Hindlimb muscle (tissue), 1 donor: ENCODE measurements at regions not wholly inside any gene's neighbourhood (a gene's known extent, or its start where the extent isn't known, plus 50 kb on each side); places are given as distances from the start of the nearest gene placed in this dataset.

Source experiments
- DNase-seq: peaks from one replicate; pipeline ENCODE4 v3.0.0-alpha.2; 2013

DNA sequence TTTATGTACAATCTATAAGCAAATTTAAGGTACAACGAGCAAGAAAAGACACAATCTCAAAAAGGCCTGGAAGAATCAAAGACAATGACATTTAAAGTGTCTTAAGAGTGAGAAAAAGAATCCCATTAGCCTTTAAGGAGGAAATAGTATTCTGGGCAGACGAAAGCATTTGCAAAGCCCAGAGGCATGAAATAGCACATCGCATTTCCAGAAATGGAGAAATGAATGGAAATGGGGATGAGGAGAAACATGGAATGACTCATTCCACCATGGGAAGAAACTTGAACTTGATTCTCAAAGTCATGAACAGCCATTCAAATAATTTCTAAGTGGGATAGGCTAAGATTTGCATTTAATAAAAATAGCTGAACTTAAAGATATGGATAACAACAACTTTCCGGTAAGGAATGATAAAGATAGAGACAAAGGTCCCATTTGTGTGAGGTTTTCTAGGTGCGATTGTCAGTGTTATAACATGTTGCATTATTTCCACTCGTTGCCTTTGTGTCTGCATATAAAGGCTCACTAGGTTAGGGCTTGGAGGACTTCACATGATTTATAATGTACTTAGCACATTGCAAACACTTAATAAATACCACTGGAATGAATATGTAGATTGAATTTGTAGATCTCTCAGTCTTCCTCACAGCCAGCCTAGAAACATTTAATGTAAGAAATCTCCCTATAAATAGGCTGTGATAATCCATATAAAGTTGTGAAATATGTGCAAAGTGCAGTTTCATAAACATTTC is 310.3 kb upstream of the KLF6 start:
- no peak for DNase-seq

DNA sequence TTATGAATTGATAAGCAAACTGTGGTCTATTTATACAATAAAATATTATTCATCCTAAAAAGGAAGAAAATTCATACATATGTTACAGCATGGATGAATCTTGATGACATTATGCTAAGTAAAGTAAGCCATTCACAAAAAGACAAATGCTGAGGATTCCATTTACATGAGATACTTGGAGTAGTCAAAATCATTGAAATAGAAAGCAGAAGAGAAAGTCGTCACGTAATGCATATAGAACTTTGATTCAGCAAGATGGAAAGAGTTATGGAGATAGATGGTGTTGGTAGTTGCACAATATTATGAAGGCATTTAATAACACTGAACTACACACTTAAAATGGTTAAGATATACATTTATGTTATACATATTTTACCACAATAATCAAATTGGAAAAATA is 309.7 kb upstream of the KLF6 start:
- no peak for DNase-seq

DNA sequence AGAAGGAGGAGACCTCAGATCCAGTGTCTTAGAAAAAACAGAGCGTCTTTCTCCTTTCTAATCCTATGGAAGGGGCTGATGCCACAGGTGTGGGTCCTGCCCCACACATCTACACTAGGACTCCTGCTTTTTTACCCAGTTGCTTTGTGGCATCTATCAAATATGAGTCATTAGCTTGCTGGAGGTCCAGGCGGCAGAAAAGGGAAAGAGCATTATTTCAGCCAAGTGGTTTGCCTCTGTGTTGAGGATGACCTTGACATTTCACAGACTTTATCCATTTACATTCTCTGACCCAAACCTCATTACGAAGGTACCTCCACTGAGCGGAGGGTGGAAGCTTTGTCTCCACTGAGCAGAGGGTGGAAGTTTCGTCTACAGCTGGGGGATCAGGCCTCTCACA is 308.4 kb upstream of the KLF6 start:
- no peak for DNase-seq

DNA sequence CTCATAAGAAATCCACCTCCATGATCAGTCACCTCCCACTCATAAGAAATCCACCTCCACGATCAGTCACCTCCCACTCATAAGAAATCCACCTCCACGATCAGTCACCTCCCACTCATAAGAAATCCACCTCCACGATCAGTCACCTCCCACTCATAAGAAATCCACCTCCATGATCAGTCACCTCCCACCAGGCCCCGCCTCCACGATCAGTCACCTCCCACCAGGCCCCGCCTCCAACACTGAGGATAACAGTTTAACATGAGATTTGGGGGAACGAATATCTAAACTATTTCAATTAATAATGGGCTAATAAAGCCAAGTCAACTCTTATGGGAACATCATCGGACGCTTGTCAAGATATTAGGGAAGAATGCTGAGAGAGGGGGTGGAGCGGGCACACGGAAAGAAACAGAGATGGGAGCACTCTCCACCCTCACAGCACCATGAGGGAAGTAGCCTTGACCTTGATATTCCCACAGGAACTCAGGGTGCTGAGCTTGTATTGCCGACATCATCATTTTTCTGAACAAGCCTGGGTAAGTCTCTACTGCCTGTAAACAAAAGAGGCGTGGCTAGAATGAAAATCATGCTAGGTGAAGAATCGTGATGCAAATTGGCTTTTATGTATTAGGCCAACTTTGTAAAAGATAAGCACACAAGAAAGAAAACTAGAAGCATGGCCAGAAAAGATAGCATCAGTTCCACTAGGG is 303.5 kb upstream of the KLF6 start:
- no peak for DNase-seq

DNA sequence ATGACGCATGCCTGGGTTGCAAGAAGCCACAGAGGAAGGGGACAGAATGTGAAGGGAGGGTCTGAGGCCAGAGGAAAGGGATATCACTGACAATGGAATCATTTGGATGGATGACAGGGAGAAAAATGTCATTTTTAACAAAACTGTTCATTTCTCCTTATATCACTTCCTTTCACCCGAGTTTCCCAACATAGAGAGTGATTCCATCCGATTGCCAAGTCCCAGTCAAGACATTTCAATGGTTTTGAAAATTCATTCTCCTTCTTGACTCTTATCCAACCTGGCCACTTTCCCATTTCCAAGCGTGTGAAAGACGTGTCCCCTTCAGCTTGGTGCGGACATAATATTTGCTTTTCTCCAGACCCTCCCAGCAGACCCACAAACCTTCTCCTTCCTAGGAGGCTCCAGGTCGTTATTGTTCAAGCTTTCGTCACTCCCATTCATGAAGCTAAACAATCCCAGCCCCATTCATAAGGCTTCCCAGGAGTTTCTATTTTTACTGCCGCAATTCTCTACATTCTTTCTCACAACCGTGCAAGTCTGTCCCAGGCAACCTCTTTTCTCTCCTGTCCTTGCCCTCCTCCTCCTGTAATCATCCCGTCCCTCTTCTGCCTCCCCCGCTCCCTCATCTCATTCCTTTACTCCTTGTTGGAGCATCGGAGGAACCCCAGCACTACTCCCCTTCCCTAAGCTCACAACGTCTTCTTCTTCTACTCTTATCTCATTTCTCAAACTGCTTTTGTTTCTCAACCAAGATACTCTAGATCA is 301.3 kb upstream of the KLF6 start:
- DNase-seq = no peak

DNA sequence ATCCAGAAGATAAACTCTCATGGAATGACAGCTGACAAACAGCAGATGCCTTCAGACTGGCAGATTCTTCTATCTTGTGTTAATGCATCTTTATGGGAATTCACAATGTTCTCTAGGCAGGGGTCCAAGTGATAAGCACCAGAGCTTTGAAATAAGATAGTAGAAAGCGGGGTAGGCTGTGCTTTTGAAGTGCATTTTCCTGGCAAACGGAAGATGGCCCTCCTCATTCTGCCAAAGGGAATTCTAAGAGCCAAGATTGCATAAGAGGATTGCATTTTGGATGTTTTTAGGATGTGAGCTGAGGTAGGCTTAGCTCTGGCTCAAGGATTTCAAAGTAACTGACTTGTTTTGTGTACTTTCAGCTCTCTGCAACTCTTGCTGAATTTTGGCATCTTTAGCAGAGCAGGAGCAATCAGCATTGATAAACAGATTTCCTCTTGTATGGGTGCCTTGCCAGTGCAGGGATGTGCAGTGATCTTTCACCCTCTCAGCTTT is 298.5 kb upstream of the KLF6 start:
- no peak for DNase-seq

DNA sequence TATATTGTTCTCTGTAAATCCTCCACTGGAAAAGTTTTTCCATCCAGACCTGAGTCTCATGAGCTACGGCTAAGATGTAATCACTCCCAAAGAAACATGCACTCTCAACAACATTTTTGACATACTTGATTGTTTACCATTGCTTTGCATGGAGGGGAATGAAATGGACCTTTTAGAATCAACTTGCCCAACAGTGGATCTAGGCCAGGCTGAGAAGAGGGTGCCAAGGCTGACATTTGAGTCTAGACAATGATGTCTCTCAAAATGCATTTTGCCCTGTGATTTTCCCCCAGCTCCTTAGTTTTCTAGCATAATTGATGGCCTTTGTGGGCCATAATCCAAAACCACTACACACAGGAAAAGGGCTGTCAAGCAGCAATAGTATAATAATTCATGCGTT is 297.9 kb upstream of the KLF6 start:
- no peak for DNase-seq

DNA sequence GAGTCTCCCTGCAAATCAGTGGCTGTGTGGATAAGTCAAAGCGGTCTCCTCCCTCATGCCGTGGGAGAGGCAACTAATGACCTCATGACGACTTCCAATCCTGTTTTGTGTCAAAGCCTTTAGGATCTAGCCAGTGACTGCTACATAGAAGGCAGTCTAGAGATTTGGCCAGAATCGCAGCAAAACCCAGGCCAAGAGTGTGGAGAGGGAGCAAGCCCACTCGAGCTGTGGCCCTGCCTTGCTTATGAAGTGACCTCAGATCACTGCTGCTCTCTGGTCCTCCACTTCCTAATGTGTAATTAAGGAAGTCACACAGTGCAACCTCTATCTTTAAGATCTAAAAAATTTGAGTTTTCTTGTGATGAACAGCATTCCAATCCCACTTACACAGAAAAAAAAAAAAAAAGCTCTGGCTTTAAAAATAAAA is 296.7 kb upstream of the KLF6 start:
- DNase-seq = peak; percentile 57

DNA sequence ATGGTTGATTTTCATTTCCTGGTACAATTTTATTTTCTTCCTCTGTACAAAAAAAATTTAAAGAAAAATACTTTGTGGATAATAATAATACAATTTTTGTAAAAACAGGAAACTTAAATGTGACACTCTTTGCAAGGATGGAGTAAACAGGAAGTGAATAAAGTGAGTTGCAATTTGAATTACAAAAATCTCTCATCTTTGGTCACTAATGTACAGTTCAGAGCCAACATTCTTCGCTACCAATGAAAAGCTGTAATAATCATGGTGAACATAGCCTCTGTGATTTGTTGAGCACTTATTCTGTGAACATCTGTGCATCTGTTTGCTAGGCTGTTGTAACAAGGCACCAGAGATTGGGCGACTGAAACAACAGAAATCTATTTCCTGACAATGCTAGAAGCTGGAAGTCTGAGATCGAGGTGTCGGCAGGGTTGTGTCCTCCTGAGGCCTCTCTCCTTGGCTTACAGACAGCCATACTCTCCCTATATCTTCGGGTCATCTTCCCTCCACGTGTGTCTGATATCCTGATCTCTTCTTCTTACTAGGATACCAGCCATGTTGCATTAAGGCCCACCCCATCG is 295.3 kb upstream of the KLF6 start:
- DNase-seq = no peak

DNA sequence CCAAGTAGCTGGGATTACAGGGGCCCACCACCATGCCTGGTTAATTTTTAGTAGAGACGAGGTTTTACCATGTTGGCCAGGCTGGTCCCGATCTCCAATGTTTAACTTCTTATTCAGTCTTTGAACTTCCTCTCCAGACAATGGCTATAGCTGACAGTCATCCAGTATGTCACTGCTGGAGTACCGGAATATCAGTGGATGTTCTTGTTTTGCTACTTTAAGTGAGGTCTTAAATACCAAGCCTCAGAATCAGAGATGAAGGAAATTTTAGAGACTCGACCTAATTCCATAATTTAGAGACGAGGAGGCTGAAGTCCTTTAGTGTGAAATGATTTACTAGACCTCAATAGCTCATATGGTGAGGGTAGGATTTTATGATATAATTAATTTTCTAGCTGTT is 294.8 kb upstream of the KLF6 start:
- no peak for DNase-seq

DNA sequence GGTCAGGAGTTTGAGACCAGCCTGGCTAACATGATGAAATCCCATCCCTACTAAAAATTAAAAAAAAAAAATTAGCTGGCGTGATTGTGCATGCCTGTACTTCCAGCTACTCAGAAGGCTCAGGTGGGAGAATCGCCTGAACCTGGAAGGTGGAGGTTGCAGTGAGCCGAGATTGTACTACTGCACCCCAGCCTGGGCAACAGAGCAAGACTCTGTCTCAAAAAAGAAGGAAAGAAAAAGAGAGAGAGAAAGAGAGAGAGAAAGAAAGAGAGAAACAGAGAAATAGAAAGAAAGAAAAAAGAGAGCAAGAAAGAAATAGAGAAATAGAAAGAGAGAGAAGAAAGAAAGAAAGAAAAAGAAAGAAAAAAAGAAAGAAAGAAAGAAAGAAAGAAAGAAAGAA is 292.8 kb upstream of the KLF6 start:
- no peak for DNase-seq

DNA sequence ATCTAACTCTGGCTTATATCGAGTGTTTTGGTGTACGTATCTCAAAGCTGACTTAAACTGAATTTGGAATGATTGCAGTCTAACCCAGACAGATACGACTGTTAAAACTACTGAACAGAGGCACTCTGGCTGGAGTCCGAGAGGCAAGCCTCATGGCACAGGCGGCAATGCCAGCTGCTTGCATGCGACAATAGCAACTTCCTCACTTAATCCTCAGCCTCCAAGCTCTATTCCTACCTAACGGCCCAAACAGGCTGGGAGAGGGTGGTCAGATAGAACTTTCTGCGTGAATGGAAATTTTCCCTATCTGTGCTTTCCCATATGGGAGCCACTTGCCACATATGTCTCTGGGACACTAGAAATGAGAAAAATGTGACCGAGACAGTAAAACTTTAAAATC is 292.0 kb upstream of the KLF6 start:
- no peak for DNase-seq

DNA sequence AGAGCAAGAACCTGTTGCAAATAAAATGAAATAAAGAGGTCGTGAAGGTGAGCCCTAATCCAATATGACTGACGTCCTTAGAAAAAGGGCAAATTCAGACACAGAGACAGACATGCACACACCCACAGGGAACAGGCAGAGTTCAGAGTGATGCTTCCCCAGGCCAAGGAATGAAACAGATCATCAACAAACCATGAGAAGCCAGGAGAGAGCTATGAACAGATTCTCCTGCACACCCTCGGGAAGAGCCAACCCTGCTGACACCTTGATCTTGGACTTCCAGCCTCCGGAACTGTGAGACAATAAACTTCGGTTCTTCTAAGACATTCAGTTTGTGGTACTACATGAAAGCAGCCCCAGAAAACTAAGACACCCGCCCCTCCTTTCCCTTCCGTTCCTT is 290.4 kb upstream of the KLF6 start:
- DNase-seq = no peak

DNA sequence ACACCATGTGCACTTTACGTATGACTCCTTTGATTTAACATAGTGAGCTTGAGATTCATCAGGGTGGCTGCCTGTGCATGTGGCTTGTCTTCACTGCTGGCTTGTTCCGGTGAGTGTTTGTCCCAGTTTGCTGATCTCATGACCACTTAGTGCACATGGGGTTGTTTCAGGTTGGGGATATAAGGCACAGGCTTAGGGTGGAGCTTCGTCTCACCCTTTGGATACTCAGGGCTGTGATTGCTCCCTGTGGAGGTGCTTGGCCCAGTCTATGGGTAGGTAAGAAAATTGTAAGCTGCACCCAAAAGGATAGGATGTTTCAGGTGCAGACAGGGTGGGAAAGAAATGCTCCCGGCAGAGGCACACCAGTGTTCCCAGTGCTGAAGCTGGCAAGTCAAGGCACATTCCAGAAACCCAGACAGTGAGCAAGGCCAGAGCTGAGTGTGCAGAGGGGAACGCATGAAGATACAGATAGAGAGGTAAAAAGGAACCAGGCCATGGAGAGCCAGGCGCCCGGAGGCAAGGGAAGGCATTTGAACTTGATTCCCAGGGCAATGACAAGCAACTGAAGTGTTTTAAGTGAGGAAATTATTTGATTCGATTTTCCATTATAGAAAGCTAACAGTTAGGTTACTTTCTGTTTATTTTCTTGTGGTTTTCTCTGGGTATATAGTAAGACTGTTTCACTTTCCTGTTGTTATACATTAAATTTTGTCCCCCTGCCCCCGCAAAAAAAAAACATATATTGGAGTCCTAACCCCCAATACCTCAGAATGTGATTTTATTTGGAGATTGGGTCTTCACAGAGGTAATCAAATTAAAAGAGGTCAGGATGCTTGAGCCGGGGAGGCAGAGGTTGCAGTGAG is 289.8 kb upstream of the KLF6 start:
- DNase-seq = no peak

DNA sequence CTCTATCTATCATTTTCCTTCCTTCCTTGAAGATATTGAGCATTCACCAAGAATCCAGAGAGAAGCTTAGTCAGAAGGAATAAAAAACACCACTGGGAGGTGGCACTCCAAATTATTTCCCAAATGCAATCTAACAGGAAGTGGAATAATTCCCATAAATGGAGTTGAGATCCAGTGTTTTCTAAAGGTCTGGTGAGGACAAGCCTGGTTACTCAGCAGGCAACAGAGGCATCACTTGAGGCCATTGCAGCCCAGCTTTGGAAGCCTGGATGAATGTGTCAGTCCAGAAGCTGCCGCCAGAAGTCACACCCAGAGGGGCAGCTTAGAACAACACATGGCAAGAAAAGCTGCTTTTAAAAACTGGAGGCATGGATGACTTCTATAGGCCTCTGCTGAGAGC is 288.9 kb upstream of the KLF6 start:
- DNase-seq = no peak

DNA sequence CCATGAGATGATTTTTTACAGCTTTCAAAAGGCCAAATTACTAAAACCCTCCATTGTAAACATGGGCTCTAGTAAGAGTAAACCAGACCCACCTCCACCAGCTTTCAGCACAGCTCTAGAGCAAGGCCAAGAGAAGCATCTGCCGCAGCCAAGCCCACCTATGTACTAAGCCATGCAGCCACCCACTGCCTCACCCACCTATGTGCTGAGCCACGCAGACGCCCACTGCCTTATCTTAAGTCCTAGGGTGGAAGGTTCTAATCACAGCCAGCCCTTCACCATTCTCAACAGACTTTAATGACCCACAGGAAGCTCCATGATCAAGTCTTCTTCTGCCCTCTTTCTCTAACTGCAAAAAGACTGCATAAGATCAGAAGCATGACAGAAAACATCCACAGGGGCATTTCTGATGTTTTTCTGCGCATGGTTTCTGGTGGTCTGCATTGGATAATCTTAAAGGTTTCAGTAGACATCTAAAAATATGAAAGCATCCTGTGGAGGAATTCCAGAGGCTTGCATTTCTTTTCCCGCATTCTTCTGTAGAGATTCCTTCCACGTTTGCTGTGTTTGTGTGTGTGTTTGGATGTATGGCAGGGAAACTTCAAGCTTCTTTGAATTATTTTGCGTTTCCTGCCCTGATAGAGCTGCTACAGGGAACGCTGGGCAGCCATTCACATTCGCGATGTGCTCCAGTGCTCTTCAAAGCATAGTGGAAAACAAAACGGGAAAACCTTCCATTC is 286.1 kb upstream of the KLF6 start:
- no peak for DNase-seq

DNA sequence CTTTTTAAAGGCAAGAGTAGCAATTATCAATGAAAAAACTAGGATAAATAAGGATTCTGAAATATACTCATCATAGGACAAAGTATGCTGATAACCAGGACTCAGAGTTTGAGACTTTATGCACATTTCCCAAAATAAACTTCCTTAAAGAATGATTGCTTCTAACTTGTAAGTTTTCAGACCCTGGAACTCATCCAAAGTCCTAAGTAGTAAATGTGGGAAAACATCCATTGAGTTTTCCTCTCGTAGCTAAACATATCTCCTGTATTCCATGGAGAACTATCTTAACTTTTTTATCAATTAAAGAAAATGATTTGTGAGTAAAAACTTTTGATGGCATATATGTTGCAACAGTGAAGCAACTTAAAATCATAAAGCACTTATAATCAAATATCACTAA is 285.2 kb upstream of the KLF6 start:
- DNase-seq = no peak

DNA sequence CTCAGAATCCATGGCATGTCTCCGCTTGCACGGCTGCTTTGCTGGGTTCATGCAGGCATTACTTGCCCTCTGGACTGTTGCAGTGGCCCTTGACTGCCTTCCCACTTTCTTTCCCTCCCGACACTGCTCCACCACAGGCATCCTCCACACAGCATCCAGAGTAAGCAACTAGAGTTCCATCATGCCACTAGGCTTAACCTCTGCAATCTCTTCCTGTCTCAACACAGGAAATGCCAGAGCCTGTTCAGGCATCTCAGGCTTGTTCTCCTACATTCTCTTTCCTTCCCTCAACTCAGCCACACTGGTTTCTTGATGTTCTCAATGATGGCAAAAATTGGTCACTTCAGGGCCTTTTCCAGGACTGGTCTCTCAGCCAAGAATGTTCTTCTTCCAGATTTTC is 284.5 kb upstream of the KLF6 start:
- no peak for DNase-seq

DNA sequence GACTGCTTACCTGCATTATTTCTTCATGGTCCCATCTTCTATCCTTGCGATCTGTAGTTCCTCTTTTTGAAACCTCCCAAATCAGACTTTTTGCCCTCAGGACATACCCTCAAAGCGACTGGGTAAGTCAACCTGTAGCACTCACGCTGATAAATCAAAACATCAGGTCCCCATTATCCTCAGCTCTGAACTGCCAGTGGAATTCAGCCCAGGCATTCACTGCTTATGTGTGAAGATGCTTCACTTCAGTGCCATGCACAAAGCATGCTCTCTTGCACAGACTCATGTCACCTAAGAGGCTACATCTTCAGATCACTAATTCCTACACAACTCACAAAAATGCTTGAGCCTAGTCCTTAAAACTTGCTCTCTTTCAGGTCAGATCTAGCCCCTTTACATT is 283.6 kb upstream of the KLF6 start:
- DNase-seq = no peak

DNA sequence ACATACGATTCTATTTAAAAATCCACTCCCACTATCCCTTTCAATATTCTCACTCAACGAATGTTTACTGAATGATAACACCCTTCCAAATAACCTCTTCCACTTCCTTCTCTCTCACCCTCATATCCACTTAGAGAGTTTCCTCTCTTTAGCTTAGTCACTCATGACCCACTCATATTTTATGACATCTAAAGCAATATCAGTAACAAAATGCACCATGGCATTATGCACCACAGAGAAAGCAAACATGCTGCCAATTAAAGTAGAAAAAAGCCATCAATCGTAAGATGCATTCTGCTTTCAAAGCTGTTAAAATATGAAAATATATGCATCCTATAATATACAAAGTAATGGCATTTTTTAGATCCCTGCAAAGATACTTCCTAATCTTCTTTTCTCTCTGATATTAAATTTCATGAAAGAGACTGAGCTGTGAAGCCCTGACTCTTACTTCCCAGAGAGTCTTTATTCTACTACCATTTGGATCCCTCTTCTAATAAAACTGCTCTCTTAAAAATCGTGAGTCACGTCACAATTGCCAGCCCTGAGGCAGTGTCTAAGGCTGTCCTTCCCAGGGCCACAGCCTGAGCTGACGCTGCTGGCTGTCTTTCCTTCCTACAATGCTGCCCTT is 283.0 kb upstream of the KLF6 start:
- DNase-seq = no peak

DNA sequence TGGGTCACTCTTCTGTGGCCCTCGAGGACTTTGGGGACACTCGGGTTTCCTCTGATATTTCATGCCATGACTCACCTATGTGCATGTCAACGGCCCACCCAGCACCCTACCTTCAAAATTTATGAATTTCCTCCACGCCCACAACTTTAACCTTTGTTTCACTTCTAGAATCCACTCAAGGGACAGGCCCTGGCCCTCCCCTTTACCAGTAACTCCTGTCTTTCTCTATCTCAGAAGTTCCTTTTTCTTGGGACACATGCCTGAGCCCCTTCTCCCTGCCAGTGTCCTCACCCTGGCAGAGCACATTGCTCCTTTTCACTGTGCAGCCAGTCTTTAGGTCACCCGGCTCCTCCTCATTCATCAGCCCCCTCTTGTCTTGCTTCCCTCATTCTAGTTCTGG is 282.5 kb upstream of the KLF6 start:
- DNase-seq = no peak
